WTC11 (cell line): ENCODE measurements at regions not wholly inside any gene's neighbourhood (a gene's known extent, or its start where the extent isn't known, plus 50 kb on each side); places are given as distances from the start of the nearest gene placed in this dataset.

Source experiments
- CTCF ChIP-seq: fragments of 200-600 bp; IDR thresholded peaks from 2 replicates; pipeline ENCODE4 v1.8.0; 2022; ENCODE audit warnings: antibody characterized with exemption
- PREB ChIP-seq: sonication (generic); formaldehyde crosslinking; IDR thresholded peaks from 2 replicates; pipeline ENCODE4 v1.8.1; 2022; ENCODE audit warnings: mild to moderate bottlenecking, missing genetic modification reagents, moderate library complexity, borderline replicate concordance

GRCh38 chr10:131013281-131013912 is 298.1 kb downstream of the TCERG1L start:
- no peak for TF ChIP-seq PREB (CRISPR knock-in tag)
- no peak for TF ChIP-seq CTCF
